GM12865 (cell line): ENCODE measurements at regions not wholly inside any gene's neighbourhood (a gene's known extent, or its start where the extent isn't known, plus 50 kb on each side); places are given as distances from the start of the nearest gene placed in this dataset.

Experiments used
- DNase-seq: peaks from one replicate; pipeline ENCODE4 v3.0.0; 2010; ENCODE audit warnings: low read depth
- H3K4me3 ChIP-seq: 2 replicates; pipeline ENCODE4 v1.5.1; 2011; ENCODE audit warnings: mild to moderate bottlenecking, low read depth, low read length, control low read depth
- TF ChIP-seq, protein P1 (sequence below): IDR thresholded peaks from 2 replicates; pipeline ENCODE4 v1.5.1; 2011; ENCODE audit warnings: low read length, control low read depth, low read depth, inconsistent platforms; ENCODE audit not compliant: insufficient read depth; ENCODE audit errors: missing control alignments

DNA sequence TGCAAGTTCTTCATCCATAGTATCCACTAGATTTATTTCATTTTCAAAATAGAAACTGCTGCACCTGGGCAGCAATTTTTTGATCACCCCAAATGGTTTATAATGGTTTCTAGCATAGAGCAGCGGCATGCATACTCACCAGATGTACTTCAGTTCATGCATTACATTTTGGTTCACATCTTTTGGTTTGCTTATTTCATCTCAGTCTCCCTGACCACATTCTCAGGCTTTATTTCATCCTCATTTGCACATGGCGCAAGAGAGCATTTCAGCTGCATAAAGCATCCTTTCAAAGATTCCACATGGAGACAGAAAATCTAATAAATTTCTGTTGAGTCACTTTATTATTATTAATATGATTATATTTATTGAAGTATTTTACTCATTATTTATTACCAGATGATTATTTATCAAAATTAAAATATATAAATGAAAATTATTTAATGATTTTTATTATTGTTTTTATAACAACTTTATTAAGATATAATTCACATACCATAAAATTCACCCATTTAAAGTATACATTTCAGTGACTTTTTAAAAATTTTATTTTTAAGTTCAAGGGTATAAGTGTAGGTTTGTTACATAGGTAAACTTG is 284.6 kb downstream of the TXNL1 start:
- TF ChIP-seq, protein P1, sequence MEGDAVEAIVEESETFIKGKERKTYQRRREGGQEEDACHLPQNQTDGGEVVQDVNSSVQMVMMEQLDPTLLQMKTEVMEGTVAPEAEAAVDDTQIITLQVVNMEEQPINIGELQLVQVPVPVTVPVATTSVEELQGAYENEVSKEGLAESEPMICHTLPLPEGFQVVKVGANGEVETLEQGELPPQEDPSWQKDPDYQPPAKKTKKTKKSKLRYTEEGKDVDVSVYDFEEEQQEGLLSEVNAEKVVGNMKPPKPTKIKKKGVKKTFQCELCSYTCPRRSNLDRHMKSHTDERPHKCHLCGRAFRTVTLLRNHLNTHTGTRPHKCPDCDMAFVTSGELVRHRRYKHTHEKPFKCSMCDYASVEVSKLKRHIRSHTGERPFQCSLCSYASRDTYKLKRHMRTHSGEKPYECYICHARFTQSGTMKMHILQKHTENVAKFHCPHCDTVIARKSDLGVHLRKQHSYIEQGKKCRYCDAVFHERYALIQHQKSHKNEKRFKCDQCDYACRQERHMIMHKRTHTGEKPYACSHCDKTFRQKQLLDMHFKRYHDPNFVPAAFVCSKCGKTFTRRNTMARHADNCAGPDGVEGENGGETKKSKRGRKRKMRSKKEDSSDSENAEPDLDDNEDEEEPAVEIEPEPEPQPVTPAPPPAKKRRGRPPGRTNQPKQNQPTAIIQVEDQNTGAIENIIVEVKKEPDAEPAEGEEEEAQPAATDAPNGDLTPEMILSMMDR = no peak
- H3K4me3 ChIP-seq = no peak overlapping the region
- no peak for DNase-seq

DNA sequence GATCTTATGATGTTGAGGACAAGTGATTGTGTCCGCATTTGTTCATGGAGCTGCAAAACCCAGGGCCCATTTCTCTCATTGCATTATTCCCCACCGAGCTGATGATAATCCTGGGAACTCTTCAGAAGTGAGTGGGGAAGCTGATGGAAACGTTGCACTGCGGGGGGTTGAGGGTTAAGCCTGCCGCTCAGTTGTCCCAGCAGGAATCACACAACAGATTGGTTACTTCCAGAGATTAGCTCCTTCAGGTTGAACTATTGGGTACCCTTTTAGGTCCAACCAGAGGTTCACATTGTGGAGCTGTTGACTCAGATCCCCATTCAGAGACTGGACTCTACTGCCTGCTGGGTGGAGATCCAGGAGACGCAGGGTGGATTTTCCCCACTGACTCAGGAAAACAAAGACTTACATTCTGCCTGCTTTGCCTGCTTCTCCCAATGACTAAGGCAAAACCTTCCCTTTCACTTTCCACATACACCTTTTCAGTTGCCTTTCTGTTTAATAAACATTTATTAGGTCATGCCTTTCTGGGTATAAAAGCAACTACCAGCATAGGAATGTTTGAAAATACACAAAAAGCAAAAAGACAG is 286.4 kb downstream of the TXNL1 start:
- no peak for DNase-seq
- TF ChIP-seq, protein P1 = no peak
- no peak overlapping the region for H3K4me3 ChIP-seq

DNA sequence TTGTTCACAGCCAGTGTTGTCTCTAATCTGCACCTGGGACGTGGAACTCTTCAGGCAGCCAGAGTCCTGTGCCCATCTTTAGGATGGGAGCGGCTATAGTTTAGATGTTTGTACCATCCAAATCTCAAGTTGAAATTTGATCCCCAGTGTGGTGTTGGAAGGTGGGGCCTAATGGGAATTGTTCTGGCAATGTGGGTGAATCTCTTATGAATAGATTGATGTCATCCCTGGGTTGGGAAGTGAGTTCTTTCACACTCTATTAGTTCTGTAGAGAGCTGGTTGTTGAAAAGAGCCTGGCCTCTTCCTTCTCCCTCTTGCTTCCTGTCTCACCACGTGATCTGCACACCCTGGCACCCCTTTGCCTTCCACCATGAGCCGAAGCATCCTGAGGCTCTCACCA is 300.9 kb downstream of the TXNL1 start:
- no peak for DNase-seq
- H3K4me3 ChIP-seq = no peak overlapping the region
- TF ChIP-seq, protein P1 = no peak

DNA sequence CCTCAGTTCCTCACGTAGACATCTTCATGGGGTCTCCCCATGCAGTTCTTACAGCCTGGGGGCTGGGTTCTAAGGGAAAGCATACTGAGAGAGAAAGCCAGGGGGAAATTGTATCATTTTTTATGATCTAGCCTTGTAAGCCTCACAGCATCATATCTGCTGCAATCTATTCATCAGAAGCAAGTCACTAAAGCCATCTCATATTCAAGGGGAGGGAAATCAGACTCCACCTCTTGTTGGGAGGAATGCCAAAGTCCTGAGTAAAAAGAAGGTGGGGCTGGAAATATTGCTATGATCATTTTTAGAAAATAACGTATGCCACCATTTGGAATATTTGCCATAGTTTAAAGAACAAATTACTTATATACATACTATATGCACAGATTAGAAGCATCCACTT is 304.6 kb downstream of the TXNL1 start:
- no peak for DNase-seq
- TF ChIP-seq, protein P1 = no peak
- no peak overlapping the region for H3K4me3 ChIP-seq

DNA sequence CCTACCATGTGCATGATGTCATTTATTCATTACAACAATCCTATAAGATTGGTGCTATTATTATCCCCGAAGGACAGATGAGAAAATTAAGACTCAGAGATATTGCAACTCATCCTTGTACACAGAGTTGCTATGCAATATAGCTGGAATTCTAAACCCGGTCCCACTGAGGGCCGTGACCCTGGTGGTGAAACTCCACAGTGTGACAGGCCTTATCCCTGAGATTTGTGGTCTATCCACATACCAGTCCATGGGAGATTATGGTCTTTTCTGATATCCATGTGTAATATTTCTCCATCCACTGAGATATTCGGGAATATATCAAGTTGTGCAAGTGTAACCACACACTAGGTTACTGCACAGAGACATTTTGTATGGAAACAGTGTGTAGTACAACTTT is 305.2 kb downstream of the TXNL1 start:
- DNase-seq = no peak
- H3K4me3 ChIP-seq = no peak overlapping the region
- TF ChIP-seq, protein P1 = no peak

DNA sequence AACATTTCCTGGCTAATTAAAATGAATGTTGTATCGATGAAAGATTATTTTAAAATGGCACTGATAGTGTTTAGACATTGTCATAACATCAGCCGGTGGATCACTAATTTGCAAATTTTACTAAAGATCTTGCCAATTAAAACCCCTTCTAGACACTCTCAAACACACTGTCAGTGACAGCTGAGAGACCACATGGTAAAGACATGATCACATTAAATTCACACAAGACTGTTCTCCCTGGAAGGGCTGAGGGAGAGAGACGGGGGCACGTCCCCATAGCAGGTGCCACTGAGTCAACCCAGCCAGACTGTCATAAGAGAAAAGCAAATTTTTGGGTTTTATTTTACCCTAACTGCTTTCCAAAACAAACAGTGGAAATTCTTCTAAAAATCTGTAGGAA is 306.0 kb downstream of the TXNL1 start:
- no peak overlapping the region for H3K4me3 ChIP-seq
- TF ChIP-seq, protein P1 = no peak
- DNase-seq = no peak
